Kidney epithelial cell (primary cell): ENCODE measurements at regions not wholly inside any gene's neighbourhood (a gene's known extent, or its start where the extent isn't known, plus 50 kb on each side); places are given as distances from the start of the nearest gene placed in this dataset.

Source experiments
- DNase-seq: peaks from one replicate; pipeline ENCODE4 v3.0.0-alpha.2; 2010; ENCODE audit warnings: low read depth
- H3K27me3 ChIP-seq: 2 replicates; pipeline ENCODE4 v1.6.0; 2011; ENCODE audit warnings: low read length; ENCODE audit not compliant: control insufficient read depth, insufficient read depth
- H3K36me3 ChIP-seq: 2 replicates; pipeline ENCODE4 v1.5.1; 2011; ENCODE audit warnings: low read length; ENCODE audit not compliant: control insufficient read depth, insufficient read depth
- H3K4me3 ChIP-seq: 2 replicates; pipeline ENCODE4 v1.5.1; 2011; ENCODE audit warnings: low read depth, mild to moderate bottlenecking, control low read depth, low read length
- CTCF ChIP-seq: IDR thresholded peaks from 2 replicates; pipeline ENCODE4 v1.5.1; 2011; ENCODE audit warnings: mild to moderate bottlenecking, moderate library complexity, low read length, control low read depth, inconsistent platforms; ENCODE audit not compliant: insufficient read depth, poor library complexity, severe bottlenecking

- Histone ChIP-seq H3K4me3 (no peak overlapping the region), H3K36me3 (no peaks in the 10 kb centered on the region), H3K27me3 (no peaks in the 10 kb centered on the region)
- no peak for TF ChIP-seq CTCF
- DNase-seq = no peak
These were observed 177.8 kb downstream of the SIPA1L2 start for GRCh38 chr1:232452117-232452516.

GRCh38 chr1:232451506-232451905, 178.4 kb downstream of the SIPA1L2 start:
- Histone ChIP-seq H3K4me3 (no peak overlapping the region), H3K36me3 (no peaks in the 10 kb centered on the region), H3K27me3 (no peaks in the 10 kb centered on the region)
- DNase-seq = no peak
- TF ChIP-seq CTCF = no peak

GRCh38 chr1:232450615-232451014, 179.3 kb downstream of the SIPA1L2 start:
- DNase-seq = no peak
- no peak overlapping the region for H3K4me3 ChIP-seq
- no peak for TF ChIP-seq CTCF
- no peaks in the 10 kb centered on the region for H3K36me3 ChIP-seq
- no peaks in the 10 kb centered on the region for H3K27me3 ChIP-seq

- no peak overlapping the region for H3K4me3 ChIP-seq
- no peaks in the 10 kb centered on the region for H3K36me3 ChIP-seq
- DNase-seq = no peak
- no peaks in the 10 kb centered on the region for H3K27me3 ChIP-seq
- TF ChIP-seq CTCF = no peak
These were observed 182.8 kb downstream of the SIPA1L2 start for GRCh38 chr1:232447125-232447524.

GRCh38 chr1:232445361-232446106, 184.4 kb downstream of the SIPA1L2 start:
- peak; percentile 91 for DNase-seq
- TF ChIP-seq CTCF = peak; percentile 5
- H3K36me3 ChIP-seq = no peaks in the 10 kb centered on the region

GRCh38 chr1:232443372-232443771, 186.6 kb downstream of the SIPA1L2 start:
- Histone ChIP-seq H3K27me3 (no peaks in the 10 kb centered on the region), H3K36me3 (no peaks in the 10 kb centered on the region), H3K4me3 (no peak overlapping the region)
- no peak for DNase-seq
- TF ChIP-seq CTCF = no peak

More at GRCh38 chr1:232445361-232446106, 184.4 kb downstream of the SIPA1L2 start:
- H3K27me3 ChIP-seq = no peaks in the 10 kb centered on the region
- no peak overlapping the region for H3K4me3 ChIP-seq
